ENCODE measurements at regions not wholly inside any gene's neighbourhood (a gene's known extent, or its start where the extent isn't known, plus 50 kb on each side); places are given as distances from the start of the nearest gene placed in this dataset.

DNA sequence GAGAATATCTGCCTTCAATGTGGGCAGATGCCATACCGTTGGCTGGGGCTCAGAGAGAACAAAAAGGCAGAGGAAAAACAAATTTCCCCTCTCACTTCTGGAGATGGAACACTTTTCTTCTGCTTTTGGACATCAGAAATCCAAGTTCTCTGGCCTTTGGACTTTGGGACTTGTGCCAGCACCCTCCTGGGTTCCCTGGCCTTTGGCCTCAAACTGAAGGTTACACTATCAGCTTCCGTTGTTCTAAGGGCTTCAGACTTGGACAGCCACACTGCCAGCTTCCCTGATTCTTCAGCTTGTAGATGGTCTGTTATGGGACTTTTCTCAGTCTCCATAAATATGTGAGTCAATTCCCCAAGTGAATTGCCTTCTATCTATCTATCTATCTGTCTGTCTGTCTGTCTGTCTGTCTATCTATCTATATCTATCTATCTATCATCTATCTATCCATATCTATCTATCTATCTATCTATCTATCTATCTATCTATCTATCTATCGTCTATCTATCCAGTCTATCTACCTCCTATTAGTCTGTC, 778.1 kb upstream of the TMPRSS15 start:
- H3K9me3 ChIP-seq (ENCODE audit: control insufficient read depth, low read length) = no peaks in the 10 kb centered on the region
- no peaks in the 10 kb centered on the region for H3K36me3 ChIP-seq (ENCODE audit: control insufficient read depth in 1 of 2, insufficient read depth in 2 of 2, low read depth in 1 of 2, low read length in 2 of 2)
- no peak overlapping the region for H3K14ac ChIP-seq (ENCODE audit: low read length in 2 of 2)
- no peaks in the 10 kb centered on the region for H3K4me1 ChIP-seq (ENCODE audit: control insufficient read depth, insufficient read depth, low read depth, low read length)
- no peaks in the 10 kb centered on the region for H3K79me1 ChIP-seq (replicated peaks; ENCODE audit: low read length, poor library complexity, severe bottlenecking)
- H2BK120ac ChIP-seq (ENCODE audit: low read depth, low read length) = no peak overlapping the region
- no peak overlapping the region for H3K4me3 ChIP-seq (ENCODE audit: insufficient read depth in 1 of 2, low read depth in 1 of 2, low read length in 2 of 2)
- no peak overlapping the region for H4K91ac ChIP-seq (ENCODE audit: low read length)
- H3K9ac ChIP-seq (ENCODE audit: low read length) = no peak overlapping the region
- H4K8ac ChIP-seq (ENCODE audit: low read length) = no peak overlapping the region
- no peak for DNase-seq
- H3K23ac ChIP-seq (ENCODE audit: low read length in 2 of 2) = no peak overlapping the region
- H3K4me2 ChIP-seq (ENCODE audit: low read length, poor library complexity, severe bottlenecking) = no peak overlapping the region
- no peak overlapping the region for H2BK5ac ChIP-seq (ENCODE audit: low read depth, low read length, poor library complexity, severe bottlenecking)
- no peak overlapping the region for H2AFZ ChIP-seq (ENCODE audit: low read depth, low read length)
- no peaks in the 10 kb centered on the region for H3K27me3 ChIP-seq (ENCODE audit: control insufficient read depth in 1 of 2, insufficient read depth in 1 of 2, low read length in 2 of 2)
- no peak overlapping the region for H3K27ac ChIP-seq (ENCODE audit: low read length, poor library complexity, severe bottlenecking)
- H2AK5ac ChIP-seq (ENCODE audit: low read length, severe bottlenecking) = no peak overlapping the region
- no peak overlapping the region for H2BK12ac ChIP-seq (ENCODE audit: low read length in 2 of 2)
- no peak overlapping the region for H2BK15ac ChIP-seq (ENCODE audit: low read depth, poor library complexity, severe bottlenecking)
- 83% methylated on average over 2 of the region's 3 CpGs for WGBS
- no peak overlapping the region for H3K4ac ChIP-seq (ENCODE audit: low read depth in 1 of 2, low read length in 2 of 2)
- H3K18ac ChIP-seq (ENCODE audit: low read depth in 1 of 2, low read length in 2 of 2) = no peak overlapping the region

DNA sequence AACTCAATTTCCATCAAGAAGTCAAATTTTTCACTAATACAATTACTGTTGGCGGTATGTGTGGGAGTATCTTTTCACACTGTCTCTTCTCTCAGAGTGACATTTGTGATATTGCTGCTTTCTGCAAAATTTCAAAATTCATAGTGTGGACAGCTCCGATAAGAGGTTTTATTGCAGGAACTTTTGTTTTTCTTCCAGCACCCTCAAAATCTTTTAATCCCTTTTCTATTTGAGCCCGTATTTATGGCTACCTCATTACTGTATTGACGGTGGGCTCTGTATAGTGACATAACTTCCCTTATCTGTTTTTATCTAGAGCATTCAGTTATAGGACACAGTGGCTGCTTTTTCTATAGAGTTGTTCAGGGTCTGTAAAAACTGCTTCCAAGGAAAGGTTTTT, 794.4 kb upstream of the TMPRSS15 start:
- no peak overlapping the region for H3K4me3 ChIP-seq (ENCODE audit: insufficient read depth in 1 of 2, low read depth in 1 of 2, low read length in 2 of 2)
- H3K27me3 ChIP-seq (ENCODE audit: control insufficient read depth in 1 of 2, insufficient read depth in 1 of 2, low read length in 2 of 2) = no peaks in the 10 kb centered on the region
- no peak overlapping the region for H3K9ac ChIP-seq (ENCODE audit: low read length)
- no peak overlapping the region for H3K14ac ChIP-seq (ENCODE audit: low read length in 2 of 2)
- no peak overlapping the region for H3K23ac ChIP-seq (ENCODE audit: low read length in 2 of 2)
- no peaks in the 10 kb centered on the region for H3K36me3 ChIP-seq (ENCODE audit: control insufficient read depth in 1 of 2, insufficient read depth in 2 of 2, low read depth in 1 of 2, low read length in 2 of 2)
- no peak overlapping the region for H3K4ac ChIP-seq (ENCODE audit: low read depth in 1 of 2, low read length in 2 of 2)
- H2BK120ac ChIP-seq (ENCODE audit: low read depth, low read length) = no peak overlapping the region
- H2BK5ac ChIP-seq (ENCODE audit: low read depth, low read length, poor library complexity, severe bottlenecking) = no peak overlapping the region
- H3K4me1 ChIP-seq (ENCODE audit: control insufficient read depth, insufficient read depth, low read depth, low read length) = no peaks in the 10 kb centered on the region
- H3K79me1 ChIP-seq (replicated peaks; ENCODE audit: low read length, poor library complexity, severe bottlenecking) = no peaks in the 10 kb centered on the region
- WGBS = no CpG with 5 or more reads among the region's 4 CpGs
- no peak overlapping the region for H2BK15ac ChIP-seq (ENCODE audit: low read depth, poor library complexity, severe bottlenecking)
- H3K4me2 ChIP-seq (ENCODE audit: low read length, poor library complexity, severe bottlenecking) = no peak overlapping the region
- no peak overlapping the region for H4K8ac ChIP-seq (ENCODE audit: low read length)
- H3K27ac ChIP-seq (ENCODE audit: low read length, poor library complexity, severe bottlenecking) = no peak overlapping the region
- no peak overlapping the region for H2AFZ ChIP-seq (ENCODE audit: low read depth, low read length)
- DNase-seq = no peak
- no peak overlapping the region for H2AK5ac ChIP-seq (ENCODE audit: low read length, severe bottlenecking)
- H3K18ac ChIP-seq (ENCODE audit: low read depth in 1 of 2, low read length in 2 of 2) = no peak overlapping the region
- no peak overlapping the region for H4K91ac ChIP-seq (ENCODE audit: low read length)
- no peak overlapping the region for H2BK12ac ChIP-seq (ENCODE audit: low read length in 2 of 2)
- H3K9me3 ChIP-seq (ENCODE audit: control insufficient read depth, low read length) = peaks cover 6% of the 10 kb centered on the region

DNA sequence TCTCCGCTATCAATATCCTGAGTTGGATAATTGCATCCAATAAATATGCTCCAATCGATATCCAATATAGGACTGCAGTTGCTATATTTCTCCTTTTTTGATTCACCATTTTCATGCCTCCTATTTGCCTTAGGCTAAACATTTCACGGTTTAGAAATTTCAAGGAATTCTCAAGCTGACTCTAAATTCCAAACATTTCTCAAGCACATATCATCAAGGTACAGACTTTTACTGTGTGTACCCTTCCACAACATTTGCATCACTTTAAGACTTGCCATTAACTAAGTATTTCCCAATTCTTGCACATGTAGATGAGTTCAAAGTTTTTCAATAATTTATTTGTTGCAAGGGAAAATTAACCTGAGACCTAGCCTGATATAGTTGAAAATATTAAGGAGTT, 795.2 kb upstream of the TMPRSS15 start:
- H3K14ac ChIP-seq (ENCODE audit: low read length in 2 of 2) = no peak overlapping the region
- no peaks in the 10 kb centered on the region for H3K4me1 ChIP-seq (ENCODE audit: control insufficient read depth, insufficient read depth, low read depth, low read length)
- no peak overlapping the region for H3K23ac ChIP-seq (ENCODE audit: low read length in 2 of 2)
- no peak overlapping the region for H4K8ac ChIP-seq (ENCODE audit: low read length)
- H2BK12ac ChIP-seq (ENCODE audit: low read length in 2 of 2) = no peak overlapping the region
- H3K27me3 ChIP-seq (ENCODE audit: control insufficient read depth in 1 of 2, insufficient read depth in 1 of 2, low read length in 2 of 2) = no peaks in the 10 kb centered on the region
- WGBS = 69% methylated on average over 3 of the region's 3 CpGs
- no peaks in the 10 kb centered on the region for H3K79me1 ChIP-seq (replicated peaks; ENCODE audit: low read length, poor library complexity, severe bottlenecking)
- H3K4me2 ChIP-seq (ENCODE audit: low read length, poor library complexity, severe bottlenecking) = no peak overlapping the region
- H2BK15ac ChIP-seq (ENCODE audit: low read depth, poor library complexity, severe bottlenecking) = no peak overlapping the region
- no peak overlapping the region for H3K18ac ChIP-seq (ENCODE audit: low read depth in 1 of 2, low read length in 2 of 2)
- DNase-seq = no peak
- H2BK120ac ChIP-seq (ENCODE audit: low read depth, low read length) = no peak overlapping the region
- no peak overlapping the region for H4K91ac ChIP-seq (ENCODE audit: low read length)
- no peaks in the 10 kb centered on the region for H3K36me3 ChIP-seq (ENCODE audit: control insufficient read depth in 1 of 2, insufficient read depth in 2 of 2, low read depth in 1 of 2, low read length in 2 of 2)
- H3K9ac ChIP-seq (ENCODE audit: low read length) = no peak overlapping the region
- no peak overlapping the region for H2AK5ac ChIP-seq (ENCODE audit: low read length, severe bottlenecking)
- no peak overlapping the region for H3K4me3 ChIP-seq (ENCODE audit: insufficient read depth in 1 of 2, low read depth in 1 of 2, low read length in 2 of 2)
- H3K9me3 ChIP-seq (ENCODE audit: control insufficient read depth, low read length) = peaks cover 9% of the 10 kb centered on the region
- no peak overlapping the region for H3K27ac ChIP-seq (ENCODE audit: low read length, poor library complexity, severe bottlenecking)
- no peak overlapping the region for H3K4ac ChIP-seq (ENCODE audit: low read depth in 1 of 2, low read length in 2 of 2)
- H2AFZ ChIP-seq (ENCODE audit: low read depth, low read length) = no peak overlapping the region
- H2BK5ac ChIP-seq (ENCODE audit: low read depth, low read length, poor library complexity, severe bottlenecking) = no peak overlapping the region

DNA sequence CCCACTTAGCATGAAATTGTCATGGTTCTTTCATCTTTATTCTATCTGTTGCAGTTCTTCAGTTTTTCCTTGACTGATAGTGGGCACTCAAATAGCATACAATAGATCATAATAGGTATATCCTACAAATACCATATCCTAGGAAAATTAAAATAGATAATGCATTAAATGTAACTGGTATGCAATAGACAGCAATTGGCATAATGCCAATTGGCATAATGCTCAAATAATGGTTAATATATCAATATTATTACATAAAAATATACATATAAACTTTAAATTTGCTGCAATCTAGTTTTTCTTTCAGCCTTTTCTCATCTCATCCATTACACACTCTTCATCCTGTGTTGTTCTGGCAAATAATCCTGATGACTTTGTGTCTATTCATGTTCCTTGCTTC, 814.6 kb upstream of the TMPRSS15 start:
- Histone ChIP-seq H2BK15ac (ENCODE audit: low read depth, poor library complexity, severe bottlenecking) (no peak overlapping the region), H3K23ac (ENCODE audit: low read length in 2 of 2) (no peak overlapping the region), H3K36me3 (ENCODE audit: control insufficient read depth in 1 of 2, insufficient read depth in 2 of 2, low read depth in 1 of 2, low read length in 2 of 2) (no peaks in the 10 kb centered on the region), H3K27me3 (ENCODE audit: control insufficient read depth in 1 of 2, insufficient read depth in 1 of 2, low read length in 2 of 2) (no peaks in the 10 kb centered on the region), H2AK5ac (ENCODE audit: low read length, severe bottlenecking) (no peak overlapping the region), H4K91ac (ENCODE audit: low read length) (no peak overlapping the region), H2BK12ac (ENCODE audit: low read length in 2 of 2) (no peak overlapping the region), H3K9ac (ENCODE audit: low read length) (no peak overlapping the region), H3K14ac (ENCODE audit: low read length in 2 of 2) (no peak overlapping the region), H3K4me1 (ENCODE audit: control insufficient read depth, insufficient read depth, low read depth, low read length) (no peaks in the 10 kb centered on the region), H3K4me3 (ENCODE audit: insufficient read depth in 1 of 2, low read depth in 1 of 2, low read length in 2 of 2) (no peak overlapping the region), H3K9me3 (ENCODE audit: control insufficient read depth, low read length) (peaks cover 3% of the 10 kb centered on the region), H3K4ac (ENCODE audit: low read depth in 1 of 2, low read length in 2 of 2) (no peak overlapping the region), H4K8ac (ENCODE audit: low read length) (no peak overlapping the region), H2BK5ac (ENCODE audit: low read depth, low read length, poor library complexity, severe bottlenecking) (no peak overlapping the region), H2AFZ (ENCODE audit: low read depth, low read length) (no peak overlapping the region), H2BK120ac (ENCODE audit: low read depth, low read length) (no peak overlapping the region), H3K27ac (ENCODE audit: low read length, poor library complexity, severe bottlenecking) (no peak overlapping the region), H3K18ac (ENCODE audit: low read depth in 1 of 2, low read length in 2 of 2) (no peak overlapping the region), H3K79me1 (replicated peaks; ENCODE audit: low read length, poor library complexity, severe bottlenecking) (no peaks in the 10 kb centered on the region), H3K4me2 (ENCODE audit: low read length, poor library complexity, severe bottlenecking) (no peak overlapping the region)
- DNase-seq = no peak

Measured in mesenchymal stem cell (in vitro differentiated cells and primary cell).